ENCODE measurements at regions not wholly inside any gene's neighbourhood (a gene's known extent, or its start where the extent isn't known, plus 50 kb on each side); places are given as distances from the start of the nearest gene placed in this dataset.

GRCh38 chr7:88485821-88486220, 179.1 kb upstream of the STEAP4 start:
- no peak for DNase-seq (ENCODE audit: low read depth)
- H3K4me3 ChIP-seq (ENCODE audit: control insufficient read depth, low read depth, low read length), result no peak overlapping the region
- TF ChIP-seq CTCF (conservative IDR thresholded peaks at IDR 0.05; ENCODE audit: control insufficient read depth, insufficient read depth, low read depth, low read length), result no peak

- no peak overlapping the region for H3K4me3 ChIP-seq (ENCODE audit: control insufficient read depth, low read depth, low read length)
- no peak for DNase-seq (ENCODE audit: low read depth)
- no peak for TF ChIP-seq CTCF (conservative IDR thresholded peaks at IDR 0.05; ENCODE audit: control insufficient read depth, insufficient read depth, low read depth, low read length)
Measured at GRCh38 chr7:88484551-88484950, 177.9 kb upstream of the STEAP4 start.

- no peak for TF ChIP-seq CTCF (conservative IDR thresholded peaks at IDR 0.05; ENCODE audit: control insufficient read depth, insufficient read depth, low read depth, low read length)
- no peak overlapping the region for H3K4me3 ChIP-seq (ENCODE audit: control insufficient read depth, low read depth, low read length)
- peak; percentile 1 for DNase-seq (ENCODE audit: low read depth)
Measured at GRCh38 chr7:88480896-88481295, 174.2 kb upstream of the STEAP4 start.

GRCh38 chr7:88480271-88480670, 173.6 kb upstream of the STEAP4 start:
- TF ChIP-seq CTCF (conservative IDR thresholded peaks at IDR 0.05; ENCODE audit: control insufficient read depth, insufficient read depth, low read depth, low read length), result no peak
- no peak overlapping the region for H3K4me3 ChIP-seq (ENCODE audit: control insufficient read depth, low read depth, low read length)

GRCh38 chr7:88477976-88478375, 171.3 kb upstream of the STEAP4 start:
- no peak overlapping the region for H3K4me3 ChIP-seq (ENCODE audit: control insufficient read depth, low read depth, low read length)
- DNase-seq (ENCODE audit: low read depth), result no peak
- TF ChIP-seq CTCF (conservative IDR thresholded peaks at IDR 0.05; ENCODE audit: control insufficient read depth, insufficient read depth, low read depth, low read length), result no peak

More at GRCh38 chr7:88480271-88480670, 173.6 kb upstream of the STEAP4 start:
- no peak for DNase-seq (ENCODE audit: low read depth)

- no peak for TF ChIP-seq CTCF (conservative IDR thresholded peaks at IDR 0.05; ENCODE audit: control insufficient read depth, insufficient read depth, low read depth, low read length)
- H3K4me3 ChIP-seq (ENCODE audit: control insufficient read depth, low read depth, low read length), result no peak overlapping the region
- peak; percentile 18 for DNase-seq (ENCODE audit: low read depth)
Measured at GRCh38 chr7:88465600-88465999, 158.9 kb upstream of the STEAP4 start.

GRCh38 chr7:88462799-88463198, 156.1 kb upstream of the STEAP4 start:
- no peak overlapping the region for H3K4me3 ChIP-seq (ENCODE audit: control insufficient read depth, low read depth, low read length)
- no peak for DNase-seq (ENCODE audit: low read depth)

More at GRCh38 chr7:88462799-88463198, 156.1 kb upstream of the STEAP4 start:
- no peak for TF ChIP-seq CTCF (conservative IDR thresholded peaks at IDR 0.05; ENCODE audit: control insufficient read depth, insufficient read depth, low read depth, low read length)

Measured in fibroblast of mammary gland (primary cell).